ENCODE measurements at regions not wholly inside any gene's neighbourhood (a gene's known extent, or its start where the extent isn't known, plus 50 kb on each side); places are given as distances from the start of the nearest gene placed in this dataset.

- H3K27ac ChIP-seq: no peak overlapping the region
- TF ChIP-seq ZFX (IDR thresholded peaks at IDR 0.05): no peak
- no peak for TF ChIP-seq CTCF (conservative IDR thresholded peaks at IDR 0.05)
These were observed 245.0 kb upstream of the TMC3 start for GRCh38 chr15:81619002-81619401.

- TF ChIP-seq ZFX (IDR thresholded peaks at IDR 0.05) (no peak), CTCF (conservative IDR thresholded peaks at IDR 0.05) (no peak)
- H3K27ac ChIP-seq: no peak overlapping the region
These were observed 238.6 kb upstream of the TMC3 start for GRCh38 chr15:81612631-81613030.

GRCh38 chr15:81611679-81612078 lies 237.7 kb upstream of the TMC3 start:
- no peak overlapping the region for H3K27ac ChIP-seq
- TF ChIP-seq CTCF (conservative IDR thresholded peaks at IDR 0.05) (no peak), ZFX (IDR thresholded peaks at IDR 0.05) (no peak)

- no peak for TF ChIP-seq ZFX (IDR thresholded peaks at IDR 0.05)
- no peak for TF ChIP-seq CTCF (conservative IDR thresholded peaks at IDR 0.05)
- H3K27ac ChIP-seq: no peak overlapping the region
These were observed 234.4 kb upstream of the TMC3 start for GRCh38 chr15:81608309-81608829.

GRCh38 chr15:81604713-81605112 lies 230.7 kb upstream of the TMC3 start:
- no peak for TF ChIP-seq ZFX (IDR thresholded peaks at IDR 0.05)
- no peak for TF ChIP-seq CTCF (conservative IDR thresholded peaks at IDR 0.05)
- no peak overlapping the region for H3K27ac ChIP-seq

GRCh38 chr15:81596159-81596865 lies 222.3 kb upstream of the TMC3 start:
- TF ChIP-seq ZFX (IDR thresholded peaks at IDR 0.05): no peak
- no peak for TF ChIP-seq CTCF (conservative IDR thresholded peaks at IDR 0.05)
- no peak overlapping the region for H3K27ac ChIP-seq

GRCh38 chr15:81595752-81596151 lies 221.7 kb upstream of the TMC3 start:
- H3K27ac ChIP-seq: no peak overlapping the region
- no peak for TF ChIP-seq ZFX (IDR thresholded peaks at IDR 0.05)
- no peak for TF ChIP-seq CTCF (conservative IDR thresholded peaks at IDR 0.05)

All from C4-2B (cell line).